Epithelial cell of proximal tubule (primary cell): ENCODE measurements at regions not wholly inside any gene's neighbourhood (a gene's known extent, or its start where the extent isn't known, plus 50 kb on each side); places are given as distances from the start of the nearest gene placed in this dataset.
"Not testable (repeated sequence)": the region's sequence is repeated elsewhere in the genome, so short reads cannot be mapped to it uniquely, and the experiment has no call there.

Source experiments
- DNase-seq: peaks from one replicate; pipeline ENCODE4 v3.0.0-alpha.2; 2011; ENCODE audit warnings: low read depth
- H3K4me3 ChIP-seq: 2 replicates; pipeline ENCODE4 v1.5.1; 2011; ENCODE audit warnings: low read depth, mild to moderate bottlenecking, low read length
- CTCF ChIP-seq: conservative IDR thresholded peaks from 2 replicates; pipeline ENCODE4 v1.5.1; 2012; ENCODE audit warnings: low read depth, mild to moderate bottlenecking, low read length

GRCh38 chr7:26987338-26987737, 108.5 kb downstream of the HOXA1 start:
- no peak overlapping the region for H3K4me3 ChIP-seq
- no peak for TF ChIP-seq CTCF

GRCh38 chr7:26978146-26978545, 113.8 kb upstream of the SKAP2 start:
- no peak for DNase-seq
- TF ChIP-seq CTCF: no peak

More at GRCh38 chr7:26987338-26987737, 108.5 kb downstream of the HOXA1 start:
- DNase-seq: no peak

DNA sequence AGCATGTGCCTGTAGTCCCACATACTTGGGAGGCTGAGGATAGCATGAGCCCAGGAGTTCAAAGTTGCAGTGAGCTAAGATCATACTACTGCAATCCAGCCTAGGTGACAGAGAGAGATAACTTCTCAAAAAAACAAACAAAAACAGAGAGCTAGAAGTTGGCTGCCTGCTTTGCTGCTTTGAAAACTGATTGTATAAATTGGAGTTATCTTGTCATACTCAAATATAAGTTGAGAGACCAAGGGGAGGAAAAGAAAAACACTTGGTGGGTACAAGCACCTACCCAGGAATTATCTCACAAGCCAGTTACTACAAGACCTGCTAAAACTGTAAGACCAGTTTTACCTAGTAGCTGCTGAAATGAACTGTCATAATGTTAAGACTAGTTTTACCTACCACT, 112.5 kb upstream of the SKAP2 start:
- no peak overlapping the region for H3K4me3 ChIP-seq
- no peak for TF ChIP-seq CTCF
- no peak for DNase-seq

More at GRCh38 chr7:26978146-26978545, 113.8 kb upstream of the SKAP2 start:
- no peak overlapping the region for H3K4me3 ChIP-seq

DNA sequence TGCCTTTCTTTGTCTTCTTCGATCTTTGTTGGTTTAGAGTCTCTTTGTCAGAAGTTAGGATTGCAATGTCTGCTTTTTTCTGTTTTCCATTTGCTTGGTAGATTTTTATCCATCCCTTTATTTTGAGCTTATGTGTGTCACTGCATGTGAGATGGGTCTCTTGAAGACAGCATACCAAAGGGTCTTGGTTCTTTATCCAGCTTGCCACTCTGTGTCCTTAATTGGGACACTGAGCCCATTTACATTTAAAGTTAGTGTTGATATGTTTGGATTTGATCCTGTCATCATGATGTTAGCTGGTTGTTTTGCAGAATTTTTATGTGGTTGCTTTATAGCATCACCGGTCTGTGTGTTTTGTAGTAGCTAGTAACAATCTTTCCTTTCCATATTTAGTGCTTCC, 107.5 kb upstream of the SKAP2 start:
- not testable (repeated sequence) for DNase-seq, H3K4me3 ChIP-seq

- DNase-seq: no peak
- no peak for TF ChIP-seq CTCF
- no peak overlapping the region for H3K4me3 ChIP-seq
Measured at GRCh38 chr7:26965724-26966123, 101.3 kb upstream of the SKAP2 start.

DNA sequence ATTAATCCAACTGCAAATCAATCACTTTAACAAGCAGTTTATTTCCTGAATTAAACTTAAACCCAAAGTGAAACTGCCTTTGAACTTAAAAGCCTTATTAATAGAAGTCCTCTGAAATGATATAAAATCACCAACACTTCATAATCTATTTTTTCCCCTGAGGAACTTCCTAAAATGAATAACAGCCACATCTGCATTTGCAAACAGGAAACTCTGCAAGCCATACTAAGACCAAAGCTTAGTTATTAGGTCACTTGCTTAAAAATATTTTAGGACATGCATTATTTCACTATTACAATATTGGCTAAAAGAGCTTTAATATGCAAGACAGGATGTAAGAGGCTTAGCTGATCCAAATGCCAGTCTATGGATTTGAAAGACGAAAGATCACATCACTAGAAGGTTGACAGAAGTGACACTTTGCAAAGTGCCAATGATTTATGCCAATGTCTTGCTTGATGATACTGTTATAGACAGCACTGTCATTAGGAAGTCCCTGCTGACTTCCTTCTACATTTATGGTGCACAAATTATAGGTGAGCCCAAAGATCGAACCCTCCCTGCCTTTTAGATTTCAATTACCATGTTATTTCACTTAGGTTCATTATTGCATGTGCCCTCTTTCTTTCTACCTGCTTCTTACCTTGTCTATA, 99.9 kb upstream of the SKAP2 start:
- no peak for TF ChIP-seq CTCF
- no peak overlapping the region for H3K4me3 ChIP-seq
- no peak for DNase-seq

- no peak for TF ChIP-seq CTCF
- no peak for DNase-seq
- no peak overlapping the region for H3K4me3 ChIP-seq
Measured at GRCh38 chr7:26959290-26959689, 94.9 kb upstream of the SKAP2 start.
